ENCODE measurements at regions not wholly inside any gene's neighbourhood (a gene's known extent, or its start where the extent isn't known, plus 50 kb on each side); places are given as distances from the start of the nearest gene placed in this dataset.
"Not testable (repeated sequence)": the region's sequence is repeated elsewhere in the genome, so short reads cannot be mapped to it uniquely, and the experiment has no call there.

- DNase-seq: no peak
Measured at GRCh38 chr4:157779081-157779480, 393.7 kb downstream of the GASK1B start.

- DNase-seq: no peak
Measured at GRCh38 chr4:157776930-157777528, 395.8 kb downstream of the GASK1B start.

- DNase-seq: no peak
Measured at GRCh38 chr4:157775971-157776370, 396.9 kb downstream of the GASK1B start.

- no peak for DNase-seq
Measured at GRCh38 chr4:157772907-157773306, 399.9 kb downstream of the GASK1B start.

- no peak for DNase-seq
Measured at GRCh38 chr4:157768419-157768818, 404.4 kb downstream of the GASK1B start.

- no peak for DNase-seq
Measured at GRCh38 chr4:157763490-157763889, 409.3 kb downstream of the GASK1B start.

GRCh38 chr4:157754410-157754809 is 418.4 kb downstream of the GASK1B start:
- no peak for DNase-seq

- no peak for DNase-seq
Measured at GRCh38 chr4:157751631-157752030, 421.2 kb downstream of the GASK1B start.

- DNase-seq: no peak
Measured at GRCh38 chr4:157741642-157742041, 431.2 kb downstream of the GASK1B start.

- no peak for DNase-seq
Measured at GRCh38 chr4:157739242-157739641, 433.6 kb downstream of the GASK1B start.

- DNase-seq: no peak
Measured at GRCh38 chr4:157728215-157728614, 444.6 kb downstream of the GASK1B start.

GRCh38 chr4:157727163-157727562 is 445.7 kb downstream of the GASK1B start:
- DNase-seq: no peak

GRCh38 chr4:157722146-157722545 is 450.7 kb downstream of the GASK1B start:
- DNase-seq: no peak

- DNase-seq: no peak
Measured at GRCh38 chr4:157713342-157713741, 459.5 kb downstream of the GASK1B start.

GRCh38 chr4:157706155-157706554 is 466.7 kb downstream of the GASK1B start:
- DNase-seq: no peak

- no peak for DNase-seq
Measured at GRCh38 chr4:157702831-157703230, 470.0 kb downstream of the GASK1B start.

GRCh38 chr4:157701695-157701994 is 471.2 kb downstream of the GASK1B start:
- DNase-seq: no peak

- DNase-seq: no peak
Measured at GRCh38 chr4:157700898-157701694, 471.7 kb downstream of the GASK1B start.

GRCh38 chr4:157689476-157689875 is 468.9 kb downstream of the GRIA2 start:
- DNase-seq: no peak

- DNase-seq: no peak
Measured at GRCh38 chr4:157687971-157688370, 467.4 kb downstream of the GRIA2 start.

- DNase-seq: not testable (repeated sequence)
Measured at GRCh38 chr4:157679326-157679725, 458.8 kb downstream of the GRIA2 start.

- DNase-seq: no peak
Measured at GRCh38 chr4:157678478-157678877, 457.9 kb downstream of the GRIA2 start.

- DNase-seq: no peak
Measured at GRCh38 chr4:157674699-157675098, 454.2 kb downstream of the GRIA2 start.

GRCh38 chr4:157667836-157668235 is 447.3 kb downstream of the GRIA2 start:
- DNase-seq: no peak

Measured in right kidney (tissue), 1 donor.